Ovary (tissue), 3 donors: ENCODE measurements at regions not wholly inside any gene's neighbourhood (a gene's known extent, or its start where the extent isn't known, plus 50 kb on each side); places are given as distances from the start of the nearest gene placed in this dataset.

Experiments used
- EP300 ChIP-seq: sonication (generic); formaldehyde crosslinking; IDR thresholded peaks from one replicate; pipeline ENCODE4 v1.6.1; 2017; ENCODE audit warnings: antibody characterized with exemption
- POLR2A ChIP-seq: fragments of 450-650 bp; IDR thresholded peaks from one replicate; pipeline ENCODE4 v1.6.1; 2017; ENCODE audit warnings: antibody characterized with exemption, mild to moderate bottlenecking, moderate library complexity
- TF ChIP-seq, protein P1 (sequence below), 3 donors: fragments of 450-650 bp in 2 of 3; fragments of 200-600 bp in 1 of 3; IDR thresholded peaks; one replicate each; pipeline versions ENCODE4 v1.5.1 to v1.8.0; 2016 to 2022; ENCODE audit warnings: antibody characterized with exemption in 3 of 3, mild to moderate bottlenecking in 1 of 3
- donor health status: DM: no; HTN: no; CAD: no.

DNA sequence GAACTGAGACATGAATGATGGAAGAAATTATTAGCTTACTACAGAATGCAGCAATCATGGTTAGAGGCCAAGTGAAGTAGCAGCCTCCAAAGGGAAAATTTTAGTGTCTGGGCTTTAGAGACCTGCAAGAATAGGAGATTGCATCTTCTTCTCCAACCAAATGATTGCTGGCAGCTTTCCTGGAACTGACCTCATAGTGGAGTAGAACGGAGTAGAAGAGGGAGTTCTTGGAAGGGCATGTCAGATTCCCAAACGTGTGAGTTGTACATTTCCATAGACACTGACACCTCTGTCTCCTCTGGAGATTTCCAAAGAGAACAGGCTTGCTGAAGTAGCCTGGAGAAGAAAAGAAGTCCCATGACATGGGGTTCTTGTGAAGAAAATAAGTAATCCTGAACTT, 169.8 kb upstream of the ERBB4 start:
- TF ChIP-seq, protein P1, sequence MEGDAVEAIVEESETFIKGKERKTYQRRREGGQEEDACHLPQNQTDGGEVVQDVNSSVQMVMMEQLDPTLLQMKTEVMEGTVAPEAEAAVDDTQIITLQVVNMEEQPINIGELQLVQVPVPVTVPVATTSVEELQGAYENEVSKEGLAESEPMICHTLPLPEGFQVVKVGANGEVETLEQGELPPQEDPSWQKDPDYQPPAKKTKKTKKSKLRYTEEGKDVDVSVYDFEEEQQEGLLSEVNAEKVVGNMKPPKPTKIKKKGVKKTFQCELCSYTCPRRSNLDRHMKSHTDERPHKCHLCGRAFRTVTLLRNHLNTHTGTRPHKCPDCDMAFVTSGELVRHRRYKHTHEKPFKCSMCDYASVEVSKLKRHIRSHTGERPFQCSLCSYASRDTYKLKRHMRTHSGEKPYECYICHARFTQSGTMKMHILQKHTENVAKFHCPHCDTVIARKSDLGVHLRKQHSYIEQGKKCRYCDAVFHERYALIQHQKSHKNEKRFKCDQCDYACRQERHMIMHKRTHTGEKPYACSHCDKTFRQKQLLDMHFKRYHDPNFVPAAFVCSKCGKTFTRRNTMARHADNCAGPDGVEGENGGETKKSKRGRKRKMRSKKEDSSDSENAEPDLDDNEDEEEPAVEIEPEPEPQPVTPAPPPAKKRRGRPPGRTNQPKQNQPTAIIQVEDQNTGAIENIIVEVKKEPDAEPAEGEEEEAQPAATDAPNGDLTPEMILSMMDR (IDR thresholded peaks at IDR 0.05): no peak
- TF ChIP-seq POLR2A (no peak), EP300 (no peak)
